Neutrophil (primary cell): ENCODE measurements at regions not wholly inside any gene's neighbourhood (a gene's known extent, or its start where the extent isn't known, plus 50 kb on each side); places are given as distances from the start of the nearest gene placed in this dataset.

ENCODE experiments used
- H3K27ac ChIP-seq: fragments of 200-600 bp; sonication (generic); 2 replicates; pipeline ENCODE4 v1.5.1; 2016; ENCODE audit warnings: mild to moderate bottlenecking, moderate library complexity
- H3K27me3 ChIP-seq: fragments of 200-600 bp; sonication (generic); 2 replicates; pipeline ENCODE4 v1.6.0; 2016; ENCODE audit warnings: mild to moderate bottlenecking
- H3K36me3 ChIP-seq: fragments of 200-600 bp; sonication (generic); 2 replicates; pipeline ENCODE4 v1.5.1; 2017
- H3K4me1 ChIP-seq, 2 experiments: fragments of 200-600 bp in 1 of 2; sonication (generic) in 1 of 2; 1 replicate in 1 of 2; 2 replicates in 1 of 2; pipeline versions ENCODE4 v1.5.1 to v1.6.1; 2013 to 2016; ENCODE audit warnings: low read depth in 1 of 2, low read length in 1 of 2, mild to moderate bottlenecking in 1 of 2, moderate library complexity in 1 of 2; ENCODE audit not compliant: control insufficient read depth in 1 of 2, insufficient read depth in 1 of 2
- H3K4me3 ChIP-seq, 2 experiments: fragments of 200-600 bp in 1 of 2; sonication (generic) in 1 of 2; 1 replicate in 1 of 2; 2 replicates in 1 of 2; pipeline ENCODE4 v1.5.1; 2013 to 2016; ENCODE audit warnings: low read depth in 1 of 2, low read length in 1 of 2, mild to moderate bottlenecking in 1 of 2, moderate library complexity in 1 of 2
- H3K9me3 ChIP-seq: fragments of 200-600 bp; sonication (generic); 2 replicates; pipeline ENCODE4 v1.5.1; 2016
- TF ChIP-seq, protein P1 (sequence below): fragments of 200-600 bp; sonication (generic); IDR thresholded peaks from 2 replicates; pipeline ENCODE4 v1.5.1; 2016; ENCODE audit warnings: antibody characterized with exemption

DNA sequence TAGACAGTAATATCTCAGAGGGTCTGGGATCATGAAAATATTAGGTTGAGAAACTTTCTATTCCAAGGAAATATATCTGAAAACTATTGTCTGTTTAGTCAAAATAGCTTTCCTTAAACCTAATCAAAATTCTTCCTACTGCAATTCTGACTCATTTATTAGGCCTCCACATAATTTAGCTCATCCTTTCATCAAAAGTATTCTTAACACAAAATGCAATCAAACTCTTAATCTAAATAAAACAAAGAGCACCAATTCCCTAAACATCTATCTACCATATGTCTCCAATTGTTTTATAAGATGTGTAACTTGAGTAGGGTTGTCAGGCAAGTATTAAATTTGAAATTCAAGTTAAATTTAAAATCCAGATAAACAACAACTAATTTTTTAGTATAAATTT is 142.1 kb downstream of the PLK2 start:
- no peaks in the 10 kb centered on the region for H3K9me3 ChIP-seq
- TF ChIP-seq, protein P1, sequence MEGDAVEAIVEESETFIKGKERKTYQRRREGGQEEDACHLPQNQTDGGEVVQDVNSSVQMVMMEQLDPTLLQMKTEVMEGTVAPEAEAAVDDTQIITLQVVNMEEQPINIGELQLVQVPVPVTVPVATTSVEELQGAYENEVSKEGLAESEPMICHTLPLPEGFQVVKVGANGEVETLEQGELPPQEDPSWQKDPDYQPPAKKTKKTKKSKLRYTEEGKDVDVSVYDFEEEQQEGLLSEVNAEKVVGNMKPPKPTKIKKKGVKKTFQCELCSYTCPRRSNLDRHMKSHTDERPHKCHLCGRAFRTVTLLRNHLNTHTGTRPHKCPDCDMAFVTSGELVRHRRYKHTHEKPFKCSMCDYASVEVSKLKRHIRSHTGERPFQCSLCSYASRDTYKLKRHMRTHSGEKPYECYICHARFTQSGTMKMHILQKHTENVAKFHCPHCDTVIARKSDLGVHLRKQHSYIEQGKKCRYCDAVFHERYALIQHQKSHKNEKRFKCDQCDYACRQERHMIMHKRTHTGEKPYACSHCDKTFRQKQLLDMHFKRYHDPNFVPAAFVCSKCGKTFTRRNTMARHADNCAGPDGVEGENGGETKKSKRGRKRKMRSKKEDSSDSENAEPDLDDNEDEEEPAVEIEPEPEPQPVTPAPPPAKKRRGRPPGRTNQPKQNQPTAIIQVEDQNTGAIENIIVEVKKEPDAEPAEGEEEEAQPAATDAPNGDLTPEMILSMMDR, result no peak

GRCh38 chr5:58317009-58317408 is 142.9 kb downstream of the PLK2 start:
- H3K9me3 ChIP-seq, result no peaks in the 10 kb centered on the region
- H3K4me1 ChIP-seq, result no peaks in the 10 kb centered on the region
- H3K36me3 ChIP-seq, result no peaks in the 10 kb centered on the region
- TF ChIP-seq, protein P1, result no peak
- H3K4me3 ChIP-seq, result no peak overlapping the region
- H3K27ac ChIP-seq, result no peak overlapping the region
- no peaks in the 10 kb centered on the region for H3K27me3 ChIP-seq

More for the DNA sequence above, 142.1 kb downstream of the PLK2 start:
- Histone ChIP-seq H3K4me1 (no peaks in the 10 kb centered on the region), H3K4me3 (no peak overlapping the region), H3K27me3 (no peaks in the 10 kb centered on the region), H3K27ac (no peak overlapping the region), H3K36me3 (no peaks in the 10 kb centered on the region)

DNA sequence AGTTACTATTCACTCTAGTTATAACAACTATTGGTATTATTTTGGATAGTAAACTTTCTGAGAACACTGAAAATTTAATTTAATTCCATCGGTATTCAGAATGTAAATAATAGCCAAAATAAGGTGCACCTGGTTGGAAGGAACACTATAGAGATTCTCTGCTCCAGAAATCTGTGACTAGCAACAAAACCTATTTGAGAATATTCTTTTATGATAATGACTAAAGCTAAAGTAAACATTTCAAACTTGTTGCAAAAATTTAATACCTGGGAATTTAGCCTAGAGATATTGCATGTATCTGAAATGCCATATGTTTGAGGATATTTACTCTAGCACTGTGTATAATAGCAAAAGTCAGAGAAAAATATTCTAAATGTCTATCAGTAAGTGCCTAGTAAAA is 144.1 kb downstream of the PLK2 start:
- TF ChIP-seq, protein P1, result no peak

DNA sequence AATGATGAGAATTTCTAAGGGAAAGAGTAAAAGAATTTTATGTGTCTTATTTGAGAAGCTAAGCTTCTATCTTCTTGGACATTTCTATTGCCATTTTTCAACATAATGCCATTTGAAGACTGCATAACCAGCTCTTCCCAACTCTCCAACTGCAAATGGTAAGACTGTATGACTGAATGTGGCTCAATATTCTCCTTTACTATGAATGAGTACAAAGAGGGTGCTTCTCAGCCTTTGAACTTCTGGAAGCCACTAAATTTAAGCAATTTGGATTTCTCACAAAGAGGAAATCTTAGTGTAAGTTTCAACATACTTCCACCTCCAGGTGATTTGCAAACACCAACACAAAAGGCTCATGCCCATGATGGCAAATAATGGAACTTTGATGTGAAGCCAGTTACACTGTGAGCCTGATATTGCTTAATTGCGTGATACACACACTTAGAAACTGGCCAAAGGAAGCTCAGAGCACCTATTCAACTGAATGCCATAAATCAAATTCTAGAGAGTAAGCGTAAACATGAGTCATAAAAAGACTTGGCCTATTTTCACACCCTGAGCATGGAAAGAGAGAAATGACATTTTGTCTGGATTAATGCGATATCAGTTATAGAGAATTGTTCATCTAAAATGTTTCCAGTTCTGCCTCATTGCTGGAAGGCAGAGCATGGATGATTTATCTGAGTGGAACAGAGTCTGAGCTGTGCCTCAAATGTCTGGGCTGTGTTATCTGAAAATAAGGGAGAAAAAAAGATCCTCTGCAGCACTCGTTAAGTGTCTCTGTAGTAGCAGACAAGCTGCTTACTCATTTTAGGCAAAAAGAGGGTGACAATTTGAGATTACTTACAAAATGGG is 145.3 kb downstream of the PLK2 start:
- TF ChIP-seq, protein P1, result no peak
- Histone ChIP-seq H3K4me3 (no peak overlapping the region), H3K9me3 (no peaks in the 10 kb centered on the region), H3K36me3 (no peaks in the 10 kb centered on the region), H3K4me1 (no peaks in the 10 kb centered on the region), H3K27ac (no peak overlapping the region), H3K27me3 (no peaks in the 10 kb centered on the region)

More for the DNA sequence above, 144.1 kb downstream of the PLK2 start:
- no peaks in the 10 kb centered on the region for H3K9me3 ChIP-seq
- no peaks in the 10 kb centered on the region for H3K4me1 ChIP-seq
- H3K4me3 ChIP-seq, result no peak overlapping the region
- H3K27me3 ChIP-seq, result no peaks in the 10 kb centered on the region
- no peak overlapping the region for H3K27ac ChIP-seq
- no peaks in the 10 kb centered on the region for H3K36me3 ChIP-seq

GRCh38 chr5:58312299-58312698 is 147.6 kb downstream of the PLK2 start:
- H3K9me3 ChIP-seq, result no peaks in the 10 kb centered on the region
- H3K27ac ChIP-seq, result no peak overlapping the region
- H3K36me3 ChIP-seq, result no peaks in the 10 kb centered on the region
- no peak overlapping the region for H3K4me3 ChIP-seq
- no peaks in the 10 kb centered on the region for H3K4me1 ChIP-seq
- TF ChIP-seq, protein P1, result no peak
- no peaks in the 10 kb centered on the region for H3K27me3 ChIP-seq
